HEK293 (cell line): ENCODE measurements at regions not wholly inside any gene's neighbourhood (a gene's known extent, or its start where the extent isn't known, plus 50 kb on each side); places are given as distances from the start of the nearest gene placed in this dataset.

Source experiments
- ZNF785 ChIP-seq: fragments of 450-650 bp; formaldehyde crosslinking; IDR thresholded peaks from 2 replicates; pipeline ENCODE4 v1.5.1; 2016; ENCODE audit warnings: missing biosample characterization, missing genetic modification characterization
- TF ChIP-seq, protein P1 (sequence below): fragments of 450-650 bp; formaldehyde crosslinking; IDR thresholded peaks from 2 replicates; pipeline ENCODE4 v1.5.1; 2016; ENCODE audit warnings: missing biosample characterization, missing genetic modification characterization

DNA sequence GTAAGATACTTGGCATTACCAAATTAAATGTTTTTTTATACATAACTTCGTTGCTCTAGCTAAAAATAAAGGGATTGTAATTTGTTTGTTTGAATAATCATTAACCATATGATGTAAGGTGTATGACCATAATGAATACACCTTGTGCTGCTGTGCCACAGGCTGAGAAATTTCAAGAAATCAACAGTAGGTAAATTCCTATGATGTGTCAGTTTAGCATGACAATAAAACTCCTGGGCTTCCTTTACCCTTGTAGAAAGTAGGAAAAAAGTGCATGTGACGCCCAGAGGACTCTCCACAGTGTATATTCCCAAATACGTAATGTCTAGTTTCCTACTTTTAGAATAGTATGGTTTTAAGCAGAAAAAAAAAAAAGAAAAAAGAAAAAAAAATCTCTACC is 208.1 kb downstream of the SATB1 start:
- no peak for TF ChIP-seq ZNF785 (tag by site-specific recombination)
- TF ChIP-seq, protein P1, sequence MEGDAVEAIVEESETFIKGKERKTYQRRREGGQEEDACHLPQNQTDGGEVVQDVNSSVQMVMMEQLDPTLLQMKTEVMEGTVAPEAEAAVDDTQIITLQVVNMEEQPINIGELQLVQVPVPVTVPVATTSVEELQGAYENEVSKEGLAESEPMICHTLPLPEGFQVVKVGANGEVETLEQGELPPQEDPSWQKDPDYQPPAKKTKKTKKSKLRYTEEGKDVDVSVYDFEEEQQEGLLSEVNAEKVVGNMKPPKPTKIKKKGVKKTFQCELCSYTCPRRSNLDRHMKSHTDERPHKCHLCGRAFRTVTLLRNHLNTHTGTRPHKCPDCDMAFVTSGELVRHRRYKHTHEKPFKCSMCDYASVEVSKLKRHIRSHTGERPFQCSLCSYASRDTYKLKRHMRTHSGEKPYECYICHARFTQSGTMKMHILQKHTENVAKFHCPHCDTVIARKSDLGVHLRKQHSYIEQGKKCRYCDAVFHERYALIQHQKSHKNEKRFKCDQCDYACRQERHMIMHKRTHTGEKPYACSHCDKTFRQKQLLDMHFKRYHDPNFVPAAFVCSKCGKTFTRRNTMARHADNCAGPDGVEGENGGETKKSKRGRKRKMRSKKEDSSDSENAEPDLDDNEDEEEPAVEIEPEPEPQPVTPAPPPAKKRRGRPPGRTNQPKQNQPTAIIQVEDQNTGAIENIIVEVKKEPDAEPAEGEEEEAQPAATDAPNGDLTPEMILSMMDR (tag by site-specific recombination): no peak
